ENCODE measurements at regions not wholly inside any gene's neighbourhood (a gene's known extent, or its start where the extent isn't known, plus 50 kb on each side); places are given as distances from the start of the nearest gene placed in this dataset.

DNA sequence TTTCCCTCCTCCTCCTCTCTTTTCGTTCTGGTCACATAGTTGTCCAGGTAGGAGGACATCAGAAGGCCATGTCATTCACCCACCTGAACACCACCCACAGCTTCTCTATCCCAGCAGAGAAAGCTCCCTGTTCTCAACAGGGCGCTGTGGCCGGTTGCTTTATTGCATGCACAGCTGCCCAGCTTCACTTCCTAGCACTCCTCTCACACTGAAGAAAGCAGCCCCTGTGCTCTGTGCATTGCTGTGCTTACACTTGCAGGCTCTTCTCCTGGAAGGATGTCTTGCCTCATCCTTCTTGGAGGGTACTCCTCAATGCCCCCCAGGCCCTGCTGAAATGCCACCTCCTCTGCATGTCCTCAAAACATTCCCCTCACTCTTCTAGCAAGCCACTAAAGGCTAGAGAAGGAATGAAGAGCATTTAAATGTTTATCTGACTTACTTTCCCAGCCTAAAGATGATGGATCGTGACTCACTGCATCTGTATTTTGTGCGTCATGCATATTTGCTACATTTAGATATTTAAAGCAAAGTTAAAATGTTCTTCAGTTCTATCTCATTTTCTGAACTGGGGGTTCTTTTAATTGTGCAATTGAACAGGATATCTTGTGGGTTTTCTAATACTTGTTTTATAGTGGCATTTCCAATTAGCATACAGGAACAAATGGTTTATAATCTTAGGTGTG lies 186.4 kb upstream of the PUDP start:
- TF ChIP-seq CTCF (conservative IDR thresholded peaks at IDR 0.05 in 1 of 2, IDR thresholded peaks at IDR 0.05 in 1 of 2; ENCODE audit: low read depth in 1 of 2, low read length in 2 of 2) (no peak), EZH2 (IDR thresholded peaks at IDR 0.05; ENCODE audit: low read length, missing control alignments) (no peak)

Measured in fibroblast of lung (primary cell).